C4-2B (cell line): ENCODE measurements at regions not wholly inside any gene's neighbourhood (a gene's known extent, or its start where the extent isn't known, plus 50 kb on each side); places are given as distances from the start of the nearest gene placed in this dataset.

Experiments
- ZFX ChIP-seq: fragments of 450-650 bp; IDR thresholded peaks from 2 replicates; pipeline ENCODE4 v1.6.1; 2017
- TF ChIP-seq, protein P1 (sequence below): fragments of 450-650 bp; conservative IDR thresholded peaks from 2 replicates; pipeline ENCODE4 v1.5.1; 2017; ENCODE audit warnings: mild to moderate bottlenecking

DNA sequence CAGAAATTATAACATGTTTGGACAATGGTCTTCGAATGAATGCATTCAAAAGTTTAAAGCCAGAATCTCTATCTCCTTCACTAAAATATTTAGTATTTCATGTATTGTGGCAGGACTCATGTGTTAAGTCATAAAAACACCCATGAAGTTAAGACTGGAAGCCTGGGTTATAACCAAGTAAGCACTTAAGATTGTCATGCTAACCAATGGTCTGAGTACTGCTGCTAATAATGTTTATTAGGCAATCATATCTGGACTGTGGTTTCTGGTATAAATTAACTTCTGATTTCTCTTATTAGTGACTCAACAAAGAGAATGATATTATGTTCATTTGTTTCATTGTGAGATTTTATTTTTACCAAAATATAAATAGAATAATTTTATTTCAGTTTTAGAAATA is 297.9 kb upstream of the EDIL3 start:
- TF ChIP-seq, protein P1, sequence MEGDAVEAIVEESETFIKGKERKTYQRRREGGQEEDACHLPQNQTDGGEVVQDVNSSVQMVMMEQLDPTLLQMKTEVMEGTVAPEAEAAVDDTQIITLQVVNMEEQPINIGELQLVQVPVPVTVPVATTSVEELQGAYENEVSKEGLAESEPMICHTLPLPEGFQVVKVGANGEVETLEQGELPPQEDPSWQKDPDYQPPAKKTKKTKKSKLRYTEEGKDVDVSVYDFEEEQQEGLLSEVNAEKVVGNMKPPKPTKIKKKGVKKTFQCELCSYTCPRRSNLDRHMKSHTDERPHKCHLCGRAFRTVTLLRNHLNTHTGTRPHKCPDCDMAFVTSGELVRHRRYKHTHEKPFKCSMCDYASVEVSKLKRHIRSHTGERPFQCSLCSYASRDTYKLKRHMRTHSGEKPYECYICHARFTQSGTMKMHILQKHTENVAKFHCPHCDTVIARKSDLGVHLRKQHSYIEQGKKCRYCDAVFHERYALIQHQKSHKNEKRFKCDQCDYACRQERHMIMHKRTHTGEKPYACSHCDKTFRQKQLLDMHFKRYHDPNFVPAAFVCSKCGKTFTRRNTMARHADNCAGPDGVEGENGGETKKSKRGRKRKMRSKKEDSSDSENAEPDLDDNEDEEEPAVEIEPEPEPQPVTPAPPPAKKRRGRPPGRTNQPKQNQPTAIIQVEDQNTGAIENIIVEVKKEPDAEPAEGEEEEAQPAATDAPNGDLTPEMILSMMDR = no peak
- no peak for TF ChIP-seq ZFX
